Calu3 (cell line): ENCODE measurements at regions not wholly inside any gene's neighbourhood (a gene's known extent, or its start where the extent isn't known, plus 50 kb on each side); places are given as distances from the start of the nearest gene placed in this dataset.

Experiments
- BruUV-seq: library from RNA; stranded (reverse); fragments of 400-500 nt; replicated peaks from 2 replicates; lab custom pipeline; 2021; lab: Mats Ljungman, UMichigan
- CTCF ChIA-PET: fragments of 300-600 bp; sonication (Branson Sonifier 250); formaldehyde crosslinking; loops from one replicate; lab custom pipeline; 2022; ENCODE audit warnings: antibody characterized with exemption; lab: Charles Lee
- DNase-seq: peaks from one replicate; pipeline ENCODE4 v3.0.0; 2022
- H3K27ac Mint-ChIP-seq: one replicate; pipeline ENCODE4 v1.8.0; 2022; ENCODE audit warnings: mixed read lengths; ENCODE audit not compliant: unreplicated experiment
- H3K27me3 Mint-ChIP-seq: one replicate; pipeline ENCODE4 v1.8.0; 2022; ENCODE audit warnings: mixed read lengths; ENCODE audit not compliant: unreplicated experiment
- H3K36me3 Mint-ChIP-seq: one replicate; pipeline ENCODE4 v1.8.0; 2022; ENCODE audit warnings: mild to moderate bottlenecking, moderate library complexity, mixed read lengths; ENCODE audit not compliant: insufficient read depth, unreplicated experiment
- H3K4me1 Mint-ChIP-seq: one replicate; pipeline ENCODE4 v1.8.0; 2022; ENCODE audit warnings: mild to moderate bottlenecking, low read depth, mixed read lengths; ENCODE audit not compliant: unreplicated experiment
- H3K4me3 Mint-ChIP-seq: one replicate; pipeline ENCODE4 v1.8.0; 2022; ENCODE audit warnings: mild to moderate bottlenecking, low read depth, moderate library complexity, mixed read lengths; ENCODE audit not compliant: unreplicated experiment
- H3K9me3 Mint-ChIP-seq: one replicate; pipeline ENCODE4 v1.8.0; 2022; ENCODE audit warnings: low read depth, mixed read lengths; ENCODE audit not compliant: unreplicated experiment
- CTCF ChIP-seq: fragments of 200-600 bp; IDR thresholded peaks from one replicate; pipeline ENCODE4 v1.8.0; 2022; ENCODE audit warnings: antibody characterized with exemption; ENCODE audit not compliant: unreplicated experiment
- intact Hi-C: fragments of 100-400 bp; cut with micrococcal nuclease; formaldehyde crosslinking; loops from one replicate; pipeline ENCODE4 v1.10.0; 2022; ENCODE audit not compliant: unreplicated experiment

DNA sequence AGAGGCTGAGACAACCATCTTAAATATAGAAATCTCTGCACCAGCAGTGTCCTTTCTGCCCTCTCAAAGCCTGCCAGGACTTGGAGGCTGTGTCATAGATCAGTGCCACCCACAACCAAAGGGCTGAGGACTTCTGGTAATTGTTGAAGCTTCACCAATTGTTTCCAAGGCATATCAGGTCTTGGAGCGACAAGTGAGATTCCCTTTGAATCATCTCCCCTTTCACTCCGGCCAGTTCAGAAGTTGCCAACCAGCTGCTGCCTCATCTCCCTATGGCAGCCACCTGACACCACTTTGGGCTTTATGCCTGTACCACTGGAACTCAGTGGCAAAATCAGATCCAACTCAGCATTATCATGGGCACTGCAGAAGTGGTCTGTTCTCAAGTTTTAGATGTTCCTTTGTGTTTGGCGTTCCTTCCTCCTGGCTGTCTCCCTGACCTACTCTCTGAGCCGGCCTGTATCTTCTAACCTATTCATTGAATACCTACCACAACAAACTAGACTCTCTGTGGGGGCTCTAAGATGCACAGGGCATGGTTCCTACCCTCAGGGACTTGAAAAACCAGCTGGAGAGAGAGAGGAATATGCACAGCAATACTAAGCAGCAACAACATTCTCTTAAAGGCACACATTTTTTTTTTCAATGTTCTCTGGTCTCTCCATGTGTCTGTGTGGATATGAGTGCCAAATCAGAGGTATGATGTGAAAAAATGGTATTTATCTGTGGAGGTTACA is 90.8 kb upstream of the PFN2 start:
- no peaks in the 10 kb centered on the region for H3K4me1 Mint-ChIP-seq
- CTCF ChIA-PET = interaction anchor here (0.5 kb wide), 1 partner anchor 157 kb away, joined by 10 read pairs; no protein-coding TSS in a partner anchor
- no TSS peak for BruUV-seq
- H3K9me3 Mint-ChIP-seq = no peaks in the 10 kb centered on the region
- no peaks in the 10 kb centered on the region for H3K36me3 Mint-ChIP-seq
- H3K27me3 Mint-ChIP-seq = peaks cover 75% of the 10 kb centered on the region
- no peak overlapping the region for H3K4me3 Mint-ChIP-seq
- DNase-seq = no peak
- intact Hi-C loops = no loop called here
- no peak for TF ChIP-seq CTCF
- no peak overlapping the region for H3K27ac Mint-ChIP-seq

- Mint-ChIP-seq H3K36me3 (no peaks in the 10 kb centered on the region), H3K27me3 (peaks cover 77% of the 10 kb centered on the region), H3K4me3 (no peak overlapping the region), H3K27ac (no peak overlapping the region), H3K9me3 (no peaks in the 10 kb centered on the region), H3K4me1 (no peaks in the 10 kb centered on the region)
- no peak for TF ChIP-seq CTCF
- intact Hi-C loops = no loop called here
- CTCF ChIA-PET = no interaction called here
- DNase-seq = no peak
- no TSS peak for BruUV-seq
These were observed 89.0 kb upstream of the PFN2 start for GRCh38 chr3:150059729-150060128.

- intact Hi-C loops = no loop called here
- DNase-seq = no peak
- Mint-ChIP-seq H3K36me3 (no peaks in the 10 kb centered on the region), H3K4me3 (no peak overlapping the region), H3K4me1 (no peaks in the 10 kb centered on the region), H3K9me3 (no peaks in the 10 kb centered on the region), H3K27ac (no peak overlapping the region), H3K27me3 (peaks cover 80% of the 10 kb centered on the region)
- TF ChIP-seq CTCF = no peak
- BruUV-seq = no TSS peak
- CTCF ChIA-PET = no interaction called here
These were observed 88.5 kb upstream of the PFN2 start for GRCh38 chr3:150059241-150059640.

DNA sequence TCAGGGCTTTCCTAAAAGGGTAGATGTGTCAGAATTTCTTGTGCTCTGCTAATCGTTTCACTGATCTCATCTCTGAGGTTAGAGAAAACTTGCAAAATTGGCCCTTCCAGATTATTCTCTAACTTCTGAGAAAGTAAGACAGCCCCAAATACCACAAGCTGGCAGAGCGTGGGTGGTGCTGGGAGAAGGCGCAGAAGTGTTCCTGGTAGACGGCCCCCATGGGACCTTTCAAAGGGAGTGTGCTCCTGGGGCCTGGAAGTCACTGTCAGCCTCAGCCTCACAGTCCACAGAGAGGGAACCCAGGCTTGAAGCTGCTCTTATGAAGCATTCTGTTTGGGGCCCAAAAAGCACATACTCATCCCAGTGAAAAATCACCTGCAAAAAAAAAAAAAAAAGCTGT is 86.5 kb upstream of the PFN2 start:
- H3K4me3 Mint-ChIP-seq = no peak overlapping the region
- no TSS peak for BruUV-seq
- no peak for DNase-seq
- no peaks in the 10 kb centered on the region for H3K36me3 Mint-ChIP-seq
- no peak overlapping the region for H3K27ac Mint-ChIP-seq
- intact Hi-C loops = no loop called here
- TF ChIP-seq CTCF = no peak
- CTCF ChIA-PET = no interaction called here
- peaks cover 85% of the 10 kb centered on the region for H3K27me3 Mint-ChIP-seq
- H3K4me1 Mint-ChIP-seq = no peaks in the 10 kb centered on the region
- no peaks in the 10 kb centered on the region for H3K9me3 Mint-ChIP-seq
